OCI-LY7 (cell line): ENCODE measurements at regions not wholly inside any gene's neighbourhood (a gene's known extent, or its start where the extent isn't known, plus 50 kb on each side); places are given as distances from the start of the nearest gene placed in this dataset.

ENCODE experiments used
- BruUV-seq: library from RNA; stranded (reverse); fragments of 400-500 nt; replicated peaks from 2 replicates; lab custom pipeline; 2021; lab: Mats Ljungman, UMichigan
- CTCF ChIA-PET: fragments of 300-600 bp; sonication (Branson Sonifier 250); formaldehyde crosslinking; loops from one replicate; lab custom pipeline; 2022; ENCODE audit warnings: antibody characterized with exemption; ENCODE audit not compliant: unreplicated experiment; lab: Charles Lee
- POLR2A ChIA-PET: fragments of 300-600 bp; sonication (Branson Sonifier 250); formaldehyde crosslinking; loops from one replicate; lab custom pipeline; 2022; ENCODE audit warnings: antibody characterized with exemption; lab: Charles Lee
- DNase-seq: peaks from one replicate; pipeline ENCODE4 v3.0.0-alpha.2; 2015; ENCODE audit warnings: low spot score
- H2AFZ ChIP-seq: fragments of 200-600 bp; sonication (generic), shearing (Covaris generic); 2 replicates; pipeline ENCODE4 v1.6.1; 2014; ENCODE audit warnings: mild to moderate bottlenecking, antibody characterized with exemption, low read length, moderate library complexity
- H3K27ac ChIP-seq: fragments of 200-600 bp; sonication (generic); 2 replicates; pipeline ENCODE4 v1.5.1; 2014; ENCODE audit warnings: mixed run types, low read depth, mild to moderate bottlenecking, moderate library complexity, low read length, inconsistent platforms; ENCODE audit not compliant: poor library complexity, severe bottlenecking
- H3K36me3 ChIP-seq: fragments of 200-600 bp; sonication (generic); 2 replicates; pipeline ENCODE4 v1.6.1; 2014; ENCODE audit warnings: mild to moderate bottlenecking, antibody characterized with exemption, low read length, moderate library complexity, mixed read lengths; ENCODE audit not compliant: insufficient read depth
- H3K4me1 ChIP-seq: fragments of 200-600 bp; sonication (generic); 2 replicates; pipeline ENCODE4 v1.5.1; 2014; ENCODE audit warnings: mild to moderate bottlenecking, low read length; ENCODE audit not compliant: insufficient read depth, poor library complexity, severe bottlenecking
- H3K4me2 ChIP-seq: fragments of 200-600 bp; sonication (generic); 2 replicates; pipeline ENCODE4 v1.6.1; 2014; ENCODE audit warnings: mild to moderate bottlenecking, low read length
- H3K4me3 ChIP-seq: fragments of 200-600 bp; sonication (generic); 2 replicates; pipeline ENCODE4 v1.5.1; 2014; ENCODE audit warnings: mild to moderate bottlenecking, low read depth, low read length; ENCODE audit not compliant: poor library complexity, severe bottlenecking
- H3K79me2 ChIP-seq: fragments of 200-600 bp; sonication (generic); 2 replicates; pipeline ENCODE4 v1.6.1; 2016; ENCODE audit warnings: low read depth, mild to moderate bottlenecking, low read length, moderate library complexity, mixed read lengths; ENCODE audit not compliant: insufficient read depth
- H3K9me2 ChIP-seq: fragments of 200-600 bp; sonication (generic); 2 replicates; pipeline ENCODE4 v1.6.1; 2016; ENCODE audit warnings: mild to moderate bottlenecking, low read length, mixed read lengths; ENCODE audit not compliant: insufficient read depth
- H3K9me3 ChIP-seq: fragments of 200-600 bp; sonication (generic); 2 replicates; pipeline ENCODE4 v1.6.1; 2014; ENCODE audit warnings: mild to moderate bottlenecking, mixed run types, low read length, mixed read lengths
- H4K20me1 ChIP-seq: fragments of 200-600 bp; sonication (generic); 2 replicates; pipeline ENCODE4 v1.6.1; 2014; ENCODE audit warnings: mild to moderate bottlenecking, antibody characterized with exemption, low read length, moderate library complexity, mixed read lengths; ENCODE audit not compliant: insufficient read depth
- EZH2phosphoT487 ChIP-seq: fragments of 200-600 bp; sonication (generic); IDR thresholded peaks from 2 replicates; pipeline ENCODE4 v1.6.1; 2018; ENCODE audit warnings: low read depth, borderline replicate concordance, mild to moderate bottlenecking, mixed run types, antibody characterized with exemption, low read length, moderate library complexity, mixed read lengths
- intact Hi-C: fragments of 100-400 bp; cut with micrococcal nuclease; formaldehyde crosslinking; loops from one replicate; pipeline ENCODE4 v1.10.0; 2022; ENCODE audit not compliant: unreplicated experiment
- TF ChIP-seq, protein P1 (sequence below): fragments of 200-600 bp; sonication (generic); conservative IDR thresholded peaks from 2 replicates; pipeline ENCODE4 v1.5.1; 2014; ENCODE audit warnings: mild to moderate bottlenecking, antibody characterized with exemption, low read length, moderate library complexity, mixed read lengths

GRCh38 chr2:22557406-22557805, 827.6 kb upstream of the KLHL29 start:
- H3K9me2 ChIP-seq, result no peaks in the 10 kb centered on the region
- intact Hi-C loops, result no loop called here
- no peak for TF ChIP-seq EZH2phosphoT487
- TF ChIP-seq, protein P1, sequence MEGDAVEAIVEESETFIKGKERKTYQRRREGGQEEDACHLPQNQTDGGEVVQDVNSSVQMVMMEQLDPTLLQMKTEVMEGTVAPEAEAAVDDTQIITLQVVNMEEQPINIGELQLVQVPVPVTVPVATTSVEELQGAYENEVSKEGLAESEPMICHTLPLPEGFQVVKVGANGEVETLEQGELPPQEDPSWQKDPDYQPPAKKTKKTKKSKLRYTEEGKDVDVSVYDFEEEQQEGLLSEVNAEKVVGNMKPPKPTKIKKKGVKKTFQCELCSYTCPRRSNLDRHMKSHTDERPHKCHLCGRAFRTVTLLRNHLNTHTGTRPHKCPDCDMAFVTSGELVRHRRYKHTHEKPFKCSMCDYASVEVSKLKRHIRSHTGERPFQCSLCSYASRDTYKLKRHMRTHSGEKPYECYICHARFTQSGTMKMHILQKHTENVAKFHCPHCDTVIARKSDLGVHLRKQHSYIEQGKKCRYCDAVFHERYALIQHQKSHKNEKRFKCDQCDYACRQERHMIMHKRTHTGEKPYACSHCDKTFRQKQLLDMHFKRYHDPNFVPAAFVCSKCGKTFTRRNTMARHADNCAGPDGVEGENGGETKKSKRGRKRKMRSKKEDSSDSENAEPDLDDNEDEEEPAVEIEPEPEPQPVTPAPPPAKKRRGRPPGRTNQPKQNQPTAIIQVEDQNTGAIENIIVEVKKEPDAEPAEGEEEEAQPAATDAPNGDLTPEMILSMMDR, result no peak
- no peaks in the 10 kb centered on the region for H4K20me1 ChIP-seq
- no peaks in the 10 kb centered on the region for H3K79me2 ChIP-seq
- H3K27ac ChIP-seq, result no peak overlapping the region
- no peak overlapping the region for H3K4me2 ChIP-seq
- no TSS peak for BruUV-seq
- H3K9me3 ChIP-seq, result no peaks in the 10 kb centered on the region
- no peak overlapping the region for H3K4me3 ChIP-seq
- ChIA-PET CTCF (no interaction called here), POLR2A (interaction anchor here (1.2 kb wide), 1 partner anchor 23 kb away, joined by 3 read pairs; no protein-coding TSS in a partner anchor)
- no peak overlapping the region for H2AFZ ChIP-seq
- no peaks in the 10 kb centered on the region for H3K4me1 ChIP-seq
- H3K36me3 ChIP-seq, result no peaks in the 10 kb centered on the region
- DNase-seq, result no peak

- no peaks in the 10 kb centered on the region for H4K20me1 ChIP-seq
- H3K4me2 ChIP-seq, result no peak overlapping the region
- intact Hi-C loops, result no loop called here
- no peaks in the 10 kb centered on the region for H3K9me2 ChIP-seq
- POLR2A ChIA-PET, result no interaction called here
- no peak overlapping the region for H3K27ac ChIP-seq
- no peaks in the 10 kb centered on the region for H3K4me1 ChIP-seq
- DNase-seq, result no peak
- no peak overlapping the region for H2AFZ ChIP-seq
- H3K36me3 ChIP-seq, result no peaks in the 10 kb centered on the region
- CTCF ChIA-PET, result no interaction called here
- no peak overlapping the region for H3K4me3 ChIP-seq
- no TSS peak for BruUV-seq
- no peaks in the 10 kb centered on the region for H3K9me3 ChIP-seq
- TF ChIP-seq EZH2phosphoT487, result no peak
- TF ChIP-seq, protein P1, result no peak
- no peaks in the 10 kb centered on the region for H3K79me2 ChIP-seq
These were observed 825.0 kb upstream of the KLHL29 start for GRCh38 chr2:22560021-22560420.

DNA sequence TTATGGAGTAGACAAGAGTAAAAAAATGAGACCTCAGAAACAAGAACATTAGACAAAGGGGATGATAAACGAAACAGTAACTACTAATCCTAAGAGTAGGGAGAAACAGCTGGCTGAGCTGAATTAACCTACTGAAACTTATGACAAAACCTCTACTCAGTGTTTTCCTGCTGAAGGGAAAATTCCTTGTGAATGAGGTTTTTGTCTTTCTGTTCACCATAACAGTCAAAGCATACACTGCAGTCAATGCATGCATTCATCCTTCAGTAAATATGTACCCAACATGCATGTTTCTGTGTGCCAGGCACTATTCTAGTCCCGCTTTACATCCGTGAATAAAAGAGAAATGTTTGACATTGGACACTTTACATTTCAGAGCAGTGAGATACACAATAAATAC, 805.6 kb upstream of the KLHL29 start:
- Histone ChIP-seq H2AFZ (no peak overlapping the region), H3K36me3 (no peaks in the 10 kb centered on the region), H3K9me3 (peaks cover 7% of the 10 kb centered on the region; the same call in 1 of the 2 replicates), H3K4me1 (no peaks in the 10 kb centered on the region), H3K27ac (no peak overlapping the region), H3K9me2 (no peaks in the 10 kb centered on the region), H3K79me2 (no peaks in the 10 kb centered on the region), H4K20me1 (no peaks in the 10 kb centered on the region), H3K4me3 (no peak overlapping the region), H3K4me2 (no peak overlapping the region)
- no peak for TF ChIP-seq EZH2phosphoT487
- TF ChIP-seq, protein P1, result no peak
- no TSS peak for BruUV-seq
- DNase-seq, result no peak
- POLR2A ChIA-PET, result no interaction called here
- CTCF ChIA-PET, result no interaction called here
- intact Hi-C loops, result no loop called here
